ENCODE measurements at regions not wholly inside any gene's neighbourhood (a gene's known extent, or its start where the extent isn't known, plus 50 kb on each side); places are given as distances from the start of the nearest gene placed in this dataset.

GRCh38 chr20:53803492-53804155 is 210.0 kb upstream of the ZNF217 start:
- Histone ChIP-seq H3K27ac (ENCODE audit: insufficient read depth, low read length) (no peak overlapping the region), H2AK5ac (ENCODE audit: low read depth, low read length) (no peak overlapping the region), H3K23ac (ENCODE audit: low read depth, low read length) (no peak overlapping the region), H3K4ac (ENCODE audit: low read depth, low read length) (no peak overlapping the region), H3K4me3 (ENCODE audit: insufficient read depth, low read depth, low read length) (no peak overlapping the region), H2AFZ (replicated peaks; ENCODE audit: low read length, poor library complexity) (no peak overlapping the region), H4K5ac (ENCODE audit: low read depth, low read length) (no peak overlapping the region), H4K20me1 (ENCODE audit: insufficient read depth, low read length) (no peaks in the 10 kb centered on the region), H2AK9ac (replicated peaks; ENCODE audit: low read depth, low read length, poor library complexity) (no peak overlapping the region), H3K14ac (replicated peaks; ENCODE audit: low read depth, low read length) (no peak overlapping the region), H3K9me3 (ENCODE audit: control insufficient read depth, insufficient read depth, low read length) (no peaks in the 10 kb centered on the region), H3K27me3 (ENCODE audit: control insufficient read depth, insufficient read depth, low read length) (no peaks in the 10 kb centered on the region), H2BK20ac (ENCODE audit: low read depth, low read length) (no peak overlapping the region), H3K36me3 (ENCODE audit: control insufficient read depth, insufficient read depth, low read length) (no peaks in the 10 kb centered on the region), H2BK5ac (ENCODE audit: low read depth, low read length, poor library complexity, severe bottlenecking) (no peak overlapping the region), H3K4me1 (ENCODE audit: control insufficient read depth, insufficient read depth, low read length) (peaks cover 12% of the 10 kb centered on the region), H4K8ac (ENCODE audit: low read depth in 2 of 2, low read length in 2 of 2) (no peak overlapping the region), H3K9ac (ENCODE audit: low read depth, low read length) (no peak overlapping the region), H3K9me1 (ENCODE audit: insufficient read depth, low read length) (peaks cover 8% of the 10 kb centered on the region; the same call in 1 of the 2 replicates), H3K4me2 (ENCODE audit: low read depth, low read length) (no peak overlapping the region), H2BK120ac (ENCODE audit: low read depth, low read length) (no peak overlapping the region), H3K18ac (ENCODE audit: low read depth, low read length) (no peak overlapping the region), H2BK15ac (ENCODE audit: low read depth, low read length) (no peak overlapping the region), H3K79me1 (ENCODE audit: low read depth in 1 of 2, low read length in 2 of 2) (peaks cover 0 to 4% of the 10 kb centered on the region in 2 experiments; a peak in 1 of 4 replicates), H4K91ac (ENCODE audit: insufficient read depth, low read depth, low read length) (no peak overlapping the region), H3K56ac (ENCODE audit: extremely low read depth, insufficient read depth, low read length) (no peak overlapping the region)
- dilution Hi-C loops (cut with HindIII; ENCODE audit: low sequenced_read_pairs, unreplicated experiment) (no loop called here), in situ Hi-C loops (cut with MboI; ENCODE audit: low sequenced_read_pairs) (no loop called here), intact Hi-C loops (cut with micrococcal nuclease) (no loop called here)
- DNase-seq (no peak), ATAC-seq (ENCODE audit: low read depth) (no peak)
- CTCF ChIA-PET = no interaction called here
- TF ChIP-seq ELK1 (IDR thresholded peaks at IDR 0.05; ENCODE audit: borderline replicate concordance, low read depth, low read length) (no peak), MAFK (IDR thresholded peaks at IDR 0.05; ENCODE audit: low read depth, low read length) (no peak), MXI1 (IDR thresholded peaks at IDR 0.05; ENCODE audit: borderline replicate concordance, low read depth, low read length) (no peak)
- no CpG with 5 or more reads among the region's 6 CpGs for WGBS, 2 experiments (ENCODE audit: extremely low coverage in 2 of 2, insufficient read length in 1 of 2)
- POLR2A ChIA-PET (ENCODE audit: unreplicated experiment) = no interaction called here
- no TSS peak for BruUV-seq (replicated peaks)

Data from IMR-90 (cell line).